ENCODE measurements at regions not wholly inside any gene's neighbourhood (a gene's known extent, or its start where the extent isn't known, plus 50 kb on each side); places are given as distances from the start of the nearest gene placed in this dataset.
"Not testable (repeated sequence)": the region's sequence is repeated elsewhere in the genome, so short reads cannot be mapped to it uniquely, and the experiment has no call there.

- DNase-seq, result not testable (repeated sequence)
These were observed 61.7 kb downstream of the RHOU start for GRCh38 chr1:228796945-228797344.

GRCh38 chr1:228798035-228798434 lies 62.8 kb downstream of the RHOU start:
- no peak for DNase-seq

GRCh38 chr1:228798548-228798947 lies 63.3 kb downstream of the RHOU start:
- no peak for DNase-seq

- DNase-seq, result no peak
These were observed 64.6 kb downstream of the RHOU start for GRCh38 chr1:228799924-228800323.

- DNase-seq, result no peak
These were observed 65.8 kb downstream of the RHOU start for GRCh38 chr1:228801068-228801467.

- no peak for DNase-seq
These were observed 67.3 kb downstream of the RHOU start for GRCh38 chr1:228802386-228803220.

- no peak for DNase-seq
These were observed 68.1 kb downstream of the RHOU start for GRCh38 chr1:228803421-228803820.

GRCh38 chr1:228804173-228804572 lies 68.9 kb downstream of the RHOU start:
- no peak for DNase-seq

- DNase-seq, result no peak
These were observed 69.5 kb downstream of the RHOU start for GRCh38 chr1:228804640-228805413.

GRCh38 chr1:228807904-228808605 lies 72.8 kb downstream of the RHOU start:
- no peak for DNase-seq

- no peak for DNase-seq
These were observed 74.5 kb downstream of the RHOU start for GRCh38 chr1:228809621-228810394.

- DNase-seq, result no peak
These were observed 75.1 kb downstream of the RHOU start for GRCh38 chr1:228810395-228810758.

- no peak for DNase-seq
These were observed 75.8 kb downstream of the RHOU start for GRCh38 chr1:228810878-228811711.

GRCh38 chr1:228811712-228812305 lies 76.5 kb downstream of the RHOU start:
- no peak for DNase-seq

GRCh38 chr1:228812961-228813360 lies 77.7 kb downstream of the RHOU start:
- DNase-seq, result no peak

GRCh38 chr1:228814176-228814575 lies 78.9 kb downstream of the RHOU start:
- no peak for DNase-seq

- no peak for DNase-seq
These were observed 83.0 kb downstream of the RHOU start for GRCh38 chr1:228818296-228818695.

- no peak for DNase-seq
These were observed 83.8 kb downstream of the RHOU start for GRCh38 chr1:228818928-228819630.

GRCh38 chr1:228821252-228821651 lies 86.0 kb downstream of the RHOU start:
- DNase-seq, result no peak

- DNase-seq, result no peak
These were observed 87.9 kb downstream of the RHOU start for GRCh38 chr1:228823200-228823599.

GRCh38 chr1:228824366-228824765 lies 89.1 kb downstream of the RHOU start:
- DNase-seq, result no peak
